Stimulated activated naive CD8-positive, alpha-beta T cell treated with anti-CD3 and anti-CD28 coated beads, Interleukin-15, Interleukin-2, amounts not matched to agents 100 ng/mL and 50 ng/mL, for 24 hours (primary cell): ENCODE measurements at regions not wholly inside any gene's neighbourhood (a gene's known extent, or its start where the extent isn't known, plus 50 kb on each side); places are given as distances from the start of the nearest gene placed in this dataset.
"Not testable (repeated sequence)": the region's sequence is repeated elsewhere in the genome, so short reads cannot be mapped to it uniquely, and the experiment has no call there.

ENCODE experiments used
- H3K27ac Mint-ChIP-seq: one replicate; pipeline ENCODE4 v1.8.0; 2021; ENCODE audit warnings: mild to moderate bottlenecking, mixed read lengths
- H3K27me3 Mint-ChIP-seq: one replicate; pipeline ENCODE4 v1.8.0; 2021; ENCODE audit warnings: mixed read lengths
- H3K36me3 Mint-ChIP-seq: one replicate; pipeline ENCODE4 v1.8.0; 2021; ENCODE audit warnings: low read depth, mixed read lengths
- H3K4me1 Mint-ChIP-seq: one replicate; pipeline ENCODE4 v1.8.0; 2021; ENCODE audit warnings: low read depth, mixed read lengths
- H3K4me3 Mint-ChIP-seq: one replicate; pipeline ENCODE4 v1.8.0; 2021; ENCODE audit warnings: mild to moderate bottlenecking, mixed read lengths
- H3K9me3 Mint-ChIP-seq: one replicate; pipeline ENCODE4 v1.8.0; 2021; ENCODE audit warnings: mixed read lengths

DNA sequence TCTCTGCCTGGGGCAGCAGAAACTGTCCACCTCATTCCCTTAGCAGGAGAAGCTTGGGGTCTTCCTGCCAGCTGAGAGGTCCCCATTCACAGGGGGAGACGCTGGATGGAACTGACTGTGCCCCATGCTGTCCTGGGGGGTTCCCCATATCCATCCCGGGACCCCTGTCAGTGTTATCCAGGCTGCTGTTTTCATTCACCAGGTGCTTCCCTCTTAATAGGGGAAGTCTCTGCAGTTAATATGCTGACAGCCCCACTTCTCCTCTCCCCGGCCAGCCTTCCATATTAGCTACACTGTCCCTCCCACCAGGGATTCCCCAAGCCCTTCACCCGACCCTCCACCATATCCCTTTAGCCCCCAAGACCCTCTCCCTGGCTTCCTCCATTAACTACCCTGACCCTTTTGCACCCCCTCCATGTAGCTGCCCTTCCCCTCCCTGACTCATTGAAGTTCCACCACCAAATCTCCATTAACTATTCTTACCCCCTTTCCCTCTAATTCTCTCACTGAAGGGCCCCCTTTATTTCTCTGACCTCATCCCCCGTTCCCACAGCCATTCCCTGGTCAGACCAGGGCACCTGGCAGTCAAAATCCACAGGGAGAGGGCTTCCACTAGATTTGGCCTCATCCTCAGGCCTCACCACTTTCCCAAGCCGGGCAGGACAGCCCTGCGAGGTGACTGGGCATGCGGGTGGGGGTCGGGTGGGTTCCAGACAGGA lies 92.0 kb upstream of the PAX2 start:
- Mint-ChIP-seq H3K36me3 (no peaks in the 10 kb centered on the region), H3K27ac (no peak overlapping the region), H3K27me3 (peaks cover 62% of the 10 kb centered on the region), H3K9me3 (no peaks in the 10 kb centered on the region), H3K4me3 (peak overlapping the region; percentile 9), H3K4me1 (peaks cover 30% of the 10 kb centered on the region)

DNA sequence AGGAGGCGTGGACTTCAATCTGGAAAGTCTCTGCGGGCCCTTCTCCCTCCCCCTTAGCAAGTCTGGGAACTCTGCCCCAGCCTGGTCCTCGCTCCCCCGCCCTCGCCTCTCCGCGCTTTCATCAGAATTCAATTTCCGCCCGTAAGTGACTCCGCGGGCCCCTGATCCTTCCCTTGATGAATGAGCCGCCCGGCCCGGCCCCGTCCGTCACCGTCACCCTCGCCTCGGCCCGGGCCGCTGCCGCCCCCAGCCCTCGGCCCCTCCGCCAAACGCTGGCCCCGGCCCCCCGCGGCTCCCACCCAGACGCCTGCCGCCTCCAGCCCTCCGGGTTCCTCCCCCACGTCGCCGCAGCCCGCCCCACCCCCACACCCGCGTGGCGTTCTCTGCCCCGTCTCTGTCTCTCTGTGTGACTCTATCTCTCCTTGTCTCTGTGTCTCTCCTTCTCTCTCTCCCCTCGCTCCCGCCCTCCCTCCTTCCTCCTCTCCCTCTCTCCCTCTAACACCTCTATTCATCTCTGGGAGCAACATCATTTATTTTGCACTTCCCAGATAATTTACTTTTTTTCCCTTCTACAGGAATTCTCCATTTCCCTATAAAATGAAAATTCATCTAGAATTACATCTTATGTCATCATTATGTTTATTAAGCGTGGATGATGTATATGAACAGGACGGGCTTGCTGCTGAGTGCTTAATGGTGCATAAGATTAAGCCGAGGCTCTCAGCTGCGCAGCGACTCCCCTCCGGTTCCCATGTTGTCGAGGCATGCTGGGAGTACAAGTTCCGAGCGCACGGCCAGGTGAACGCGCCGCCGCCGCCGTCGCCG lies 91.2 kb upstream of the PAX2 start:
- H3K4me3 Mint-ChIP-seq, result peak overlapping the region; percentile 67
- H3K4me1 Mint-ChIP-seq, result peaks cover 31% of the 10 kb centered on the region
- no peaks in the 10 kb centered on the region for H3K36me3 Mint-ChIP-seq
- H3K9me3 Mint-ChIP-seq, result no peaks in the 10 kb centered on the region
- peaks cover 63% of the 10 kb centered on the region for H3K27me3 Mint-ChIP-seq
- H3K27ac Mint-ChIP-seq, result peak overlapping the region; percentile 14

DNA sequence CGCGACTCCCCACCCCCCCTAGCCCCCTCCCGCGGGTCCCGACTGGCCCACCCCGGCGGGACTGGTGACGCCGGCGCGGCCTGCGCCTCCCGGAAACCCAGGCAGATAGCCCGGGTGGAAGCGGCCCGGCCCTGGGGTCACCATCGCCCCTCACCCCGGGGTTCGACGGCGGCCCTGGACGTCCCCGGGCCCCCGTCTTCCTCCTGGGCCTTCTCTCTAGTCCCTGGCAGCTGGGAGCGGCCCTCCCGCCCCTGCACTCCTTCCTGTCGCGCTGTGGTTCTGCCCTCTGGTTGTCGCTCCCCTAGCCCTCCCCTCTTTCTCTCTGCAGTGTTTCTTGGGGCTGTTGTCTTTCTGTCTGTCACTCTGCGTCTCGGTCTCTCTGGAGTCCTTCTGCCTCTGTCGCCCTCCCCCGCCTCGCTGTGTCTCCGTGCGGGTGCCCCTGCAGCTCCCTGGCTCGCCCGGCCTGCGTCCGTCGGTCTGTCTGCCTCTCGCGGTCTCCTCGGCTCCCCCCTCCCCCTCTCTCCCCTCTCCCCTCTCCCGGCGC lies 90.5 kb upstream of the PAX2 start:
- Mint-ChIP-seq H3K4me3 (peak overlapping the region; percentile 74), H3K27ac (no peak overlapping the region), H3K9me3 (no peaks in the 10 kb centered on the region), H3K4me1 (peaks cover 31% of the 10 kb centered on the region), H3K27me3 (peaks cover 65% of the 10 kb centered on the region), H3K36me3 (no peaks in the 10 kb centered on the region)

DNA sequence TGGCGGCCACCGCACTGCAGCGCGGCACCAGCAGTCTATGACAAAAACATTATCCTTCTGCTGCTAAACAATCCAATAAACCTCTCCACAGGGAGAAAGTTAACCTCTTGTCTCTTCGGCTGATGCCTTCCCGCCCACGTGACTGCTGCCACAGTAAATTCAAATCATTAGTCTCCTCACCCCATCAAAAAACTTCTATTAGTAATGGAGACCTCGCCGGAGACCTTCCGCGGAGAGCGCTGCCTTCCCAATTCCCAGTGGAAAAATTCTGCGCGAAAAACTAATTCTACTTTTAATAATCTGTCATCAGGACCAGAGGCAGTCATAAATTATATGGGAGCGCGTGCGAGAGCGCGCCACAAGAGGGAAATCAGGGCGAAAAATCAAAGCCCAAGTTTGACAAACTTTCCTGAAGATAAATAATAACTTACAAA lies 90.0 kb upstream of the PAX2 start:
- Mint-ChIP-seq H3K4me3 (peak overlapping the region; percentile 74), H3K4me1 (peaks cover 31% of the 10 kb centered on the region), H3K36me3 (no peaks in the 10 kb centered on the region), H3K9me3 (no peaks in the 10 kb centered on the region), H3K27ac (no peak overlapping the region), H3K27me3 (peaks cover 70% of the 10 kb centered on the region)

GRCh38 chr10:100655760-100656421 lies 89.5 kb upstream of the PAX2 start:
- Mint-ChIP-seq H3K36me3 (no peaks in the 10 kb centered on the region), H3K9me3 (no peaks in the 10 kb centered on the region), H3K4me3 (peak overlapping the region; percentile 74), H3K27me3 (peaks cover 76% of the 10 kb centered on the region), H3K27ac (no peak overlapping the region), H3K4me1 (peaks cover 31% of the 10 kb centered on the region)

- H3K4me1 Mint-ChIP-seq, result peaks cover 31% of the 10 kb centered on the region
- H3K36me3 Mint-ChIP-seq, result no peaks in the 10 kb centered on the region
- no peak overlapping the region for H3K27ac Mint-ChIP-seq
- H3K9me3 Mint-ChIP-seq, result no peaks in the 10 kb centered on the region
- peaks cover 80% of the 10 kb centered on the region for H3K27me3 Mint-ChIP-seq
- H3K4me3 Mint-ChIP-seq, result no peak overlapping the region
Measured at GRCh38 chr10:100656454-100656853, 88.9 kb upstream of the PAX2 start.

DNA sequence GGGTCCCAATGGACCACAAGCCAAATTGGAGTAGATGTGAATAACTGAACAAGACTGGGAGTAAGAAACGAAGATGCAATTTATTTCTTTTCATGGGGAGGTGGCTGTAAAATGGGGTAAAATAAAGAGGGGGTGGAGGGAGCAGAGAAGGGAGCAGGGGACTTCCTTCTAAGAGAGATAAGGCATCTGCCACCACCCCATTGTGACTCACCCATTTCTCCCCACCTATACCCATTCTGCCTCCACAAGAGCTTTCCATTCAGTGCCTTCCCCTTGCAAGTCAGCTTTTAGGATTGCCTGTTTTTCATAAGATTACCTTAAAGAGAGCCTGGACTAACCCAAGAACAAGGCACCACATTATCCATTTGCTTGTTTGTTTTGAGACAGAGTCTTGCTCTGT lies 87.1 kb upstream of the PAX2 start:
- H3K27me3 Mint-ChIP-seq, result peaks cover 82% of the 10 kb centered on the region
- no peak overlapping the region for H3K27ac Mint-ChIP-seq
- H3K36me3 Mint-ChIP-seq, result no peaks in the 10 kb centered on the region
- no peak overlapping the region for H3K4me3 Mint-ChIP-seq
- peaks cover 30% of the 10 kb centered on the region for H3K4me1 Mint-ChIP-seq
- no peaks in the 10 kb centered on the region for H3K9me3 Mint-ChIP-seq

- Mint-ChIP-seq H3K27ac (no peak overlapping the region), H3K9me3 (no peaks in the 10 kb centered on the region), H3K27me3 (peaks cover 83% of the 10 kb centered on the region), H3K4me1 (peaks cover 22% of the 10 kb centered on the region), H3K36me3 (no peaks in the 10 kb centered on the region), H3K4me3 (no peak overlapping the region)
Measured at GRCh38 chr10:100659361-100660098, 85.9 kb upstream of the PAX2 start.

- Mint-ChIP-seq H3K36me3 (no peaks in the 10 kb centered on the region), H3K9me3 (no peaks in the 10 kb centered on the region), H3K27ac (no peak overlapping the region), H3K4me1 (peaks cover 16% of the 10 kb centered on the region), H3K27me3 (peaks cover 81% of the 10 kb centered on the region), H3K4me3 (no peak overlapping the region)
Measured at GRCh38 chr10:100660365-100660764, 85.0 kb upstream of the PAX2 start.

DNA sequence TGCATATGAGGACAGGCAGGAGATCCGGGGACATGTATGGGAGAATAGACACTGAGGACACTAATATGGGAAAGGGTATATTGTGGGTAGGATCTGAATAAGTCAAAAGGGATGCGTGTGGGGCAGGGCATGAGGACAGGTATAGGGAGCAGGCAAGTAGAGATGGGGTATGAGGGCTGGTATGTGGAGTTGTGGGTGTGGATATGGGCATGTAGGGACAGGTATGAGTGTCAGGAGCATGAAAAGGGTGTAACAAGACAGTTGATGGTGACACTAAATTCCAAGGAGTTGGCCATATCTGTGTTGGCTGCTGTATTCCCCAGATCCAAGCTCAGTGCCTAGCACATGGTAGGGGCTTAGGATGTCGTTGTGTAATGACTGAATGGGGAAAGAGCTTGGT lies 84.4 kb upstream of the PAX2 start:
- Mint-ChIP-seq H3K27me3 (peaks cover 75% of the 10 kb centered on the region), H3K4me3 (no peak overlapping the region), H3K27ac (no peak overlapping the region), H3K9me3 (no peaks in the 10 kb centered on the region), H3K36me3 (no peaks in the 10 kb centered on the region), H3K4me1 (peaks cover 10% of the 10 kb centered on the region)

DNA sequence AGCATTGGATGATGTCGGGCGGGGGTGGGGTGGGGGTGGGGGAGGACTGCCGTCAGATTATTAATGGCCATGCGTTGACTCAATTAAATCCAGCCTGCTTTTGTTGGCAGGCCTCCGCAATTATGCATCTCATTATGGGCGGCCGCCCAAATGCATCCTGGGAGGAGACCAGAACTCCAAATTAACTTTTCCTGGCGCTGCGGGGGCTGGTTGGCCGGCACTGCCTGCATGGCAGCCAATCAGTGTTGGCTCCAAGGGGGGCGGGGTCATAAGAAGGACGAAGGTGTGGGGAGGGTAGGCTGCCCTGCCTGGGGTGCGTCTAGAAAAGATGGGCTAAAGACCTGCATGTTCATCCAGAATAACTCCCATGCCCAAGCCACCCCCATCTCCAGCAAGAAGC lies 83.9 kb upstream of the PAX2 start:
- H3K4me3 Mint-ChIP-seq, result no peak overlapping the region
- H3K9me3 Mint-ChIP-seq, result no peaks in the 10 kb centered on the region
- H3K4me1 Mint-ChIP-seq, result peaks cover 9% of the 10 kb centered on the region
- no peaks in the 10 kb centered on the region for H3K36me3 Mint-ChIP-seq
- H3K27me3 Mint-ChIP-seq, result peaks cover 74% of the 10 kb centered on the region
- no peak overlapping the region for H3K27ac Mint-ChIP-seq

DNA sequence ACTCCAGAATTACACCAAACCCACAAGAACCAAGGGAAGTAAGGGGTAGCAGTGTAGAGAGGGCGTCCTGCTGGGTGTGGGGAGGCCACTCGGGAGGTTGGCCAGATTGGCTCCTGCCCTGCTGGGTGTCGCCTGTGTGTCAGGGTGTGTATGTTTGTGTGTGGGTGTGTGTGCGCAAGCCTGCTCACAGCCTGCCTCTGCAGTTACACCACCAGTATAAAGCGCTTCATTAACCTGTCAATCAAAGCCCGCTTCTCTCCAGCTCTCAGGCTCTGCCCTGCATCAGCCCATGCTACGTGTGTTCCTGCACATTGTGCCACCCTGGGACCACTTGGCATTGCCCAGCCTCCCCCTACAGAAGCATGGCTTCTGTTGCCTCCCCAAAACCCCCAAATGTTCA lies 83.3 kb upstream of the PAX2 start:
- peaks cover 72% of the 10 kb centered on the region for H3K27me3 Mint-ChIP-seq
- H3K4me1 Mint-ChIP-seq, result peaks cover 9% of the 10 kb centered on the region
- H3K36me3 Mint-ChIP-seq, result no peaks in the 10 kb centered on the region
- H3K9me3 Mint-ChIP-seq, result no peaks in the 10 kb centered on the region
- H3K4me3 Mint-ChIP-seq, result no peak overlapping the region
- no peak overlapping the region for H3K27ac Mint-ChIP-seq

DNA sequence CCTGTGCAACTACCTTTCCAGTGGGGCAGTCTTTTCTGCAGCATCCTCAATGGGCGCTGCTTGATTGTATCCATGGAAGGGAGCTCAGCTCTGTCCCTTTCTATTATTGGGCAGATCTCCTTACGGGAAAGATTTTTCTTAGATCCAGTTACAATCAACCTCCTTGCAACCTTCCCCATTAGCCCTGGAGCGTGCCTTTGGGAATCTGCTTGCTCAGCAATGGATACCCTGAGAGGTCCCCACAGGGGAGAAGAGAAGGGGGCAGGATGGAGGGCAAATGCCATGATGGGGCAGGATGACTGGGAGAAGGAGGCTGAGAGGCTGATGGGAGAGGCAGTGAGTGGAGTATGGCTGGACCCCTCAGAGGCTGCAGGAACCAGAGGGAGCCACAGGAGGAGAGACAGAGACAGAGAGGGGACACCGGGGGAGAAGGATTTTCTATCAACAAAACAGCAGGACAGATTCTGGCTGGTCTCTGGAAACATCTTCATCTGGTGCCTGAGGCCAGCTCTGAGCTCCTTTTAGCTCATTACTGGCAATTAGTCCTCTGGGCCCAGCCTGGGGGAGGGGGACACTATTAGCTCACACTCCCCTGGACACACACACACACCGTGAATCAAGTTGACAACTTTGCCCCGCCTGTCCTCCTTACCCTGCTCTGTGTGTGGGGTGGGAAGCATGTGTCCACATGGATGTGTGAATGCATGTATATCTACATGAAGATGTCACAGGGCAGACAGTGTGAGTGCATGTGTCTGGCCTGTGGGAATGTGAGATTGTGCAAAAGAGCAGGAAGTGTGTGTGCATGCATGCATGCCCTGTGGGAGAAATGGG lies 80.8 kb upstream of the PAX2 start:
- Mint-ChIP-seq H3K27ac (no peak overlapping the region), H3K36me3 (no peaks in the 10 kb centered on the region), H3K4me1 (no peaks in the 10 kb centered on the region), H3K9me3 (no peaks in the 10 kb centered on the region), H3K27me3 (peaks cover 67% of the 10 kb centered on the region), H3K4me3 (no peak overlapping the region)

- peaks cover 64% of the 10 kb centered on the region for H3K27me3 Mint-ChIP-seq
- H3K27ac Mint-ChIP-seq, H3K36me3 Mint-ChIP-seq, H3K9me3 Mint-ChIP-seq, H3K4me1 Mint-ChIP-seq, H3K4me3 Mint-ChIP-seq: not testable (repeated sequence)
Measured at GRCh38 chr10:100666634-100667033, 78.7 kb upstream of the PAX2 start.
